ENCODE measurements at regions not wholly inside any gene's neighbourhood (a gene's known extent, or its start where the extent isn't known, plus 50 kb on each side); places are given as distances from the start of the nearest gene placed in this dataset.

GRCh38 chr13:107124730-107125129 lies 556.8 kb upstream of the ARGLU1 start:
- H3K9ac ChIP-seq (ENCODE audit: low read length in 2 of 2): no peak overlapping the region
- H3K4me3 ChIP-seq (ENCODE audit: low read length in 2 of 2): no peak overlapping the region
- no peaks in the 10 kb centered on the region for H3K27me3 ChIP-seq (ENCODE audit: control insufficient read depth in 1 of 2, insufficient read depth in 2 of 2, low read length in 2 of 2)
- H3K4me1 ChIP-seq (ENCODE audit: control insufficient read depth, insufficient read depth, low read length): no peaks in the 10 kb centered on the region
- H3K36me3 ChIP-seq (ENCODE audit: control insufficient read depth in 2 of 2, insufficient read depth in 2 of 2, low read length in 2 of 2): no peaks in the 10 kb centered on the region
- no peaks in the 10 kb centered on the region for H3K9me3 ChIP-seq (ENCODE audit: control insufficient read depth in 2 of 2, low read length in 2 of 2)
- H3K27ac ChIP-seq (ENCODE audit: low read length): no peak overlapping the region

GRCh38 chr13:107124129-107124718 lies 556.3 kb upstream of the ARGLU1 start:
- H3K27ac ChIP-seq (ENCODE audit: low read length): no peak overlapping the region
- H3K4me3 ChIP-seq (ENCODE audit: low read length in 2 of 2): no peak overlapping the region
- no peaks in the 10 kb centered on the region for H3K4me1 ChIP-seq (ENCODE audit: control insufficient read depth, insufficient read depth, low read length)
- no peaks in the 10 kb centered on the region for H3K36me3 ChIP-seq (ENCODE audit: control insufficient read depth in 2 of 2, insufficient read depth in 2 of 2, low read length in 2 of 2)
- no peak overlapping the region for H3K9ac ChIP-seq (ENCODE audit: low read length in 2 of 2)
- H3K9me3 ChIP-seq (ENCODE audit: control insufficient read depth in 2 of 2, low read length in 2 of 2): no peaks in the 10 kb centered on the region
- no peaks in the 10 kb centered on the region for H3K27me3 ChIP-seq (ENCODE audit: control insufficient read depth in 1 of 2, insufficient read depth in 2 of 2, low read length in 2 of 2)

GRCh38 chr13:107121793-107122192 lies 553.9 kb upstream of the ARGLU1 start:
- Histone ChIP-seq H3K9me3 (ENCODE audit: control insufficient read depth in 2 of 2, low read length in 2 of 2) (no peaks in the 10 kb centered on the region), H3K4me1 (ENCODE audit: control insufficient read depth, insufficient read depth, low read length) (no peaks in the 10 kb centered on the region), H3K9ac (ENCODE audit: low read length in 2 of 2) (no peak overlapping the region), H3K27me3 (ENCODE audit: control insufficient read depth in 1 of 2, insufficient read depth in 2 of 2, low read length in 2 of 2) (peaks cover 0 to 6% of the 10 kb centered on the region in 2 donors), H3K36me3 (ENCODE audit: control insufficient read depth in 2 of 2, insufficient read depth in 2 of 2, low read length in 2 of 2) (no peaks in the 10 kb centered on the region), H3K4me3 (ENCODE audit: low read length in 2 of 2) (no peak overlapping the region), H3K27ac (ENCODE audit: low read length) (no peak overlapping the region)

- no peaks in the 10 kb centered on the region for H3K9me3 ChIP-seq (ENCODE audit: control insufficient read depth in 2 of 2, low read length in 2 of 2)
- no peak overlapping the region for H3K27ac ChIP-seq (ENCODE audit: low read length)
- H3K9ac ChIP-seq (ENCODE audit: low read length in 2 of 2): no peak overlapping the region
Observed at GRCh38 chr13:107119989-107120881, 552.3 kb upstream of the ARGLU1 start.

GRCh38 chr13:107118506-107118905 lies 550.6 kb upstream of the ARGLU1 start:
- Histone ChIP-seq H3K4me1 (ENCODE audit: control insufficient read depth, insufficient read depth, low read length) (no peaks in the 10 kb centered on the region), H3K9ac (ENCODE audit: low read length in 2 of 2) (no peak overlapping the region), H3K36me3 (ENCODE audit: control insufficient read depth in 2 of 2, insufficient read depth in 2 of 2, low read length in 2 of 2) (no peaks in the 10 kb centered on the region), H3K27me3 (ENCODE audit: control insufficient read depth in 1 of 2, insufficient read depth in 2 of 2, low read length in 2 of 2) (peaks cover 0 to 6% of the 10 kb centered on the region in 2 donors), H3K4me3 (ENCODE audit: low read length in 2 of 2) (no peak overlapping the region), H3K9me3 (ENCODE audit: control insufficient read depth in 2 of 2, low read length in 2 of 2) (no peaks in the 10 kb centered on the region), H3K27ac (ENCODE audit: low read length) (no peak overlapping the region)

More at GRCh38 chr13:107119989-107120881, 552.3 kb upstream of the ARGLU1 start:
- Histone ChIP-seq H3K4me1 (ENCODE audit: control insufficient read depth, insufficient read depth, low read length) (no peaks in the 10 kb centered on the region), H3K4me3 (ENCODE audit: low read length in 2 of 2) (no peak overlapping the region), H3K36me3 (ENCODE audit: control insufficient read depth in 2 of 2, insufficient read depth in 2 of 2, low read length in 2 of 2) (no peaks in the 10 kb centered on the region), H3K27me3 (ENCODE audit: control insufficient read depth in 1 of 2, insufficient read depth in 2 of 2, low read length in 2 of 2) (peaks cover 0 to 6% of the 10 kb centered on the region in 2 donors)

GRCh38 chr13:107117327-107118012 lies 549.5 kb upstream of the ARGLU1 start:
- H3K27me3 ChIP-seq (ENCODE audit: control insufficient read depth in 1 of 2, insufficient read depth in 2 of 2, low read length in 2 of 2): peaks cover 0 to 6% of the 10 kb centered on the region in 2 donors
- H3K9me3 ChIP-seq (ENCODE audit: control insufficient read depth in 2 of 2, low read length in 2 of 2): no peaks in the 10 kb centered on the region
- H3K4me1 ChIP-seq (ENCODE audit: control insufficient read depth, insufficient read depth, low read length): no peaks in the 10 kb centered on the region
- no peak overlapping the region for H3K27ac ChIP-seq (ENCODE audit: low read length)
- H3K36me3 ChIP-seq (ENCODE audit: control insufficient read depth in 2 of 2, insufficient read depth in 2 of 2, low read length in 2 of 2): no peaks in the 10 kb centered on the region
- no peak overlapping the region for H3K4me3 ChIP-seq (ENCODE audit: low read length in 2 of 2)
- H3K9ac ChIP-seq (ENCODE audit: low read length in 2 of 2): no peak overlapping the region

- Histone ChIP-seq H3K9ac (ENCODE audit: low read length in 2 of 2) (no peak overlapping the region), H3K27ac (ENCODE audit: low read length) (no peak overlapping the region), H3K4me3 (ENCODE audit: low read length in 2 of 2) (no peak overlapping the region), H3K4me1 (ENCODE audit: control insufficient read depth, insufficient read depth, low read length) (no peaks in the 10 kb centered on the region), H3K36me3 (ENCODE audit: control insufficient read depth in 2 of 2, insufficient read depth in 2 of 2, low read length in 2 of 2) (no peaks in the 10 kb centered on the region), H3K27me3 (ENCODE audit: control insufficient read depth in 1 of 2, insufficient read depth in 2 of 2, low read length in 2 of 2) (peaks cover 0 to 6% of the 10 kb centered on the region in 2 donors), H3K9me3 (ENCODE audit: control insufficient read depth in 2 of 2, low read length in 2 of 2) (no peaks in the 10 kb centered on the region)
Observed at GRCh38 chr13:107113387-107113786, 545.5 kb upstream of the ARGLU1 start.

GRCh38 chr13:107111248-107111647 lies 543.3 kb upstream of the ARGLU1 start:
- Histone ChIP-seq H3K9me3 (ENCODE audit: control insufficient read depth in 2 of 2, low read length in 2 of 2) (no peaks in the 10 kb centered on the region), H3K4me1 (ENCODE audit: control insufficient read depth, insufficient read depth, low read length) (no peaks in the 10 kb centered on the region), H3K27me3 (ENCODE audit: control insufficient read depth in 1 of 2, insufficient read depth in 2 of 2, low read length in 2 of 2) (no peaks in the 10 kb centered on the region), H3K27ac (ENCODE audit: low read length) (no peak overlapping the region), H3K36me3 (ENCODE audit: control insufficient read depth in 2 of 2, insufficient read depth in 2 of 2, low read length in 2 of 2) (no peaks in the 10 kb centered on the region), H3K4me3 (ENCODE audit: low read length in 2 of 2) (no peak overlapping the region), H3K9ac (ENCODE audit: low read length in 2 of 2) (no peak overlapping the region)

GRCh38 chr13:107104631-107105030 lies 536.7 kb upstream of the ARGLU1 start:
- Histone ChIP-seq H3K27me3 (ENCODE audit: control insufficient read depth in 1 of 2, insufficient read depth in 2 of 2, low read length in 2 of 2) (no peaks in the 10 kb centered on the region), H3K27ac (ENCODE audit: low read length) (no peak overlapping the region), H3K9me3 (ENCODE audit: control insufficient read depth in 2 of 2, low read length in 2 of 2) (no peaks in the 10 kb centered on the region), H3K4me3 (ENCODE audit: low read length in 2 of 2) (no peak overlapping the region), H3K4me1 (ENCODE audit: control insufficient read depth, insufficient read depth, low read length) (no peaks in the 10 kb centered on the region), H3K36me3 (ENCODE audit: control insufficient read depth in 2 of 2, insufficient read depth in 2 of 2, low read length in 2 of 2) (no peaks in the 10 kb centered on the region), H3K9ac (ENCODE audit: low read length in 2 of 2) (no peak overlapping the region)

GRCh38 chr13:107102676-107103075 lies 534.7 kb upstream of the ARGLU1 start:
- H3K27me3 ChIP-seq (ENCODE audit: control insufficient read depth in 1 of 2, insufficient read depth in 2 of 2, low read length in 2 of 2): no peaks in the 10 kb centered on the region
- no peak overlapping the region for H3K27ac ChIP-seq (ENCODE audit: low read length)
- H3K9ac ChIP-seq (ENCODE audit: low read length in 2 of 2): no peak overlapping the region
- no peaks in the 10 kb centered on the region for H3K4me1 ChIP-seq (ENCODE audit: control insufficient read depth, insufficient read depth, low read length)
- H3K36me3 ChIP-seq (ENCODE audit: control insufficient read depth in 2 of 2, insufficient read depth in 2 of 2, low read length in 2 of 2): no peaks in the 10 kb centered on the region
- no peak overlapping the region for H3K4me3 ChIP-seq (ENCODE audit: low read length in 2 of 2)
- no peaks in the 10 kb centered on the region for H3K9me3 ChIP-seq (ENCODE audit: control insufficient read depth in 2 of 2, low read length in 2 of 2)
